ENCODE measurements at regions not wholly inside any gene's neighbourhood (a gene's known extent, or its start where the extent isn't known, plus 50 kb on each side); places are given as distances from the start of the nearest gene placed in this dataset.

DNA sequence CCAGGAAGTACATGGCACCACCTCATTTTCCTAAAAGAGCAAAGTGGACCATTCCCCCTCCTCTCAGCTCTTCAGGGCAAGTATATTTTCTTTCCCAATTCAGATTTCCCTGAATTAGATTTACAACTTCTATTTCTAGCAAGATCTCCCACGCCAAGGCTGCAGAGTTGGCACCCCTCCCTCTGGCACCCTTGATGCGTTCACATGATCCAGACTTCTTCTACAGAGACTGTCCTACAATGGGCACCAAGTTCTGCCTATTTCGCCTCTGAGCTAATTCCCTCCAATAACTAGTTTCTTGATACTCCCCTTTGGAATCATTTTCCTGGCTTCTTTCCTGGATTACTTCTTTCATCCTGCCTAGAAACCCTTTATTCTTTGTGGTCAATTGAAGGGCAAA lies 122.0 kb downstream of the CDC7 start:
- Histone ChIP-seq H3K27ac (ENCODE audit: low read depth) (no peak overlapping the region), H3K79me2 (replicated peaks; ENCODE audit: insufficient read depth) (no peaks in the 10 kb centered on the region), H3K4me3 (no peak overlapping the region), H3K36me3 (ENCODE audit: insufficient read depth) (no peaks in the 10 kb centered on the region), H3K4me2 (no peak overlapping the region), H3K4me1 (ENCODE audit: insufficient read depth) (no peaks in the 10 kb centered on the region), H3K27me3 (ENCODE audit: insufficient read depth) (no peaks in the 10 kb centered on the region), H3F3A (replicated peaks; ENCODE audit: low read depth) (no peaks in the 10 kb centered on the region), H4K20me1 (replicated peaks; ENCODE audit: insufficient read depth) (no peaks in the 10 kb centered on the region), H3K9me2 (ENCODE audit: insufficient read depth) (no peaks in the 10 kb centered on the region), H2AFZ (no peak overlapping the region)
- H3K36me3 Mint-ChIP-seq (ENCODE audit: low read depth) = no peaks in the 10 kb centered on the region
- H3K27ac Mint-ChIP-seq = no peak overlapping the region
- TF ChIP-seq NANOG (IDR thresholded peaks at IDR 0.05; ENCODE audit: borderline replicate concordance) = no peak
- TF ChIP-seq, protein P1, sequence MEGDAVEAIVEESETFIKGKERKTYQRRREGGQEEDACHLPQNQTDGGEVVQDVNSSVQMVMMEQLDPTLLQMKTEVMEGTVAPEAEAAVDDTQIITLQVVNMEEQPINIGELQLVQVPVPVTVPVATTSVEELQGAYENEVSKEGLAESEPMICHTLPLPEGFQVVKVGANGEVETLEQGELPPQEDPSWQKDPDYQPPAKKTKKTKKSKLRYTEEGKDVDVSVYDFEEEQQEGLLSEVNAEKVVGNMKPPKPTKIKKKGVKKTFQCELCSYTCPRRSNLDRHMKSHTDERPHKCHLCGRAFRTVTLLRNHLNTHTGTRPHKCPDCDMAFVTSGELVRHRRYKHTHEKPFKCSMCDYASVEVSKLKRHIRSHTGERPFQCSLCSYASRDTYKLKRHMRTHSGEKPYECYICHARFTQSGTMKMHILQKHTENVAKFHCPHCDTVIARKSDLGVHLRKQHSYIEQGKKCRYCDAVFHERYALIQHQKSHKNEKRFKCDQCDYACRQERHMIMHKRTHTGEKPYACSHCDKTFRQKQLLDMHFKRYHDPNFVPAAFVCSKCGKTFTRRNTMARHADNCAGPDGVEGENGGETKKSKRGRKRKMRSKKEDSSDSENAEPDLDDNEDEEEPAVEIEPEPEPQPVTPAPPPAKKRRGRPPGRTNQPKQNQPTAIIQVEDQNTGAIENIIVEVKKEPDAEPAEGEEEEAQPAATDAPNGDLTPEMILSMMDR (conservative IDR thresholded peaks at IDR 0.05; ENCODE audit: low read depth in 2 of 2) = no peak
- no peak for TF ChIP-seq EZH2 (IDR thresholded peaks at IDR 0.05; ENCODE audit: low read depth, unreplicated experiment)
- no peak for TF ChIP-seq JUNB (IDR thresholded peaks at IDR 0.05; ENCODE audit: unreplicated experiment)
- no peak for TF ChIP-seq REST (IDR thresholded peaks at IDR 0.05; ENCODE audit: unreplicated experiment)
- TF ChIP-seq POLR2AphosphoS5 (IDR thresholded peaks at IDR 0.05; ENCODE audit: low read depth) = no peak
- no peak for TF ChIP-seq ZNF331 (CRISPR knock-in tag; IDR thresholded peaks at IDR 0.05; ENCODE audit: low read depth)
- TF ChIP-seq, protein P2, sequence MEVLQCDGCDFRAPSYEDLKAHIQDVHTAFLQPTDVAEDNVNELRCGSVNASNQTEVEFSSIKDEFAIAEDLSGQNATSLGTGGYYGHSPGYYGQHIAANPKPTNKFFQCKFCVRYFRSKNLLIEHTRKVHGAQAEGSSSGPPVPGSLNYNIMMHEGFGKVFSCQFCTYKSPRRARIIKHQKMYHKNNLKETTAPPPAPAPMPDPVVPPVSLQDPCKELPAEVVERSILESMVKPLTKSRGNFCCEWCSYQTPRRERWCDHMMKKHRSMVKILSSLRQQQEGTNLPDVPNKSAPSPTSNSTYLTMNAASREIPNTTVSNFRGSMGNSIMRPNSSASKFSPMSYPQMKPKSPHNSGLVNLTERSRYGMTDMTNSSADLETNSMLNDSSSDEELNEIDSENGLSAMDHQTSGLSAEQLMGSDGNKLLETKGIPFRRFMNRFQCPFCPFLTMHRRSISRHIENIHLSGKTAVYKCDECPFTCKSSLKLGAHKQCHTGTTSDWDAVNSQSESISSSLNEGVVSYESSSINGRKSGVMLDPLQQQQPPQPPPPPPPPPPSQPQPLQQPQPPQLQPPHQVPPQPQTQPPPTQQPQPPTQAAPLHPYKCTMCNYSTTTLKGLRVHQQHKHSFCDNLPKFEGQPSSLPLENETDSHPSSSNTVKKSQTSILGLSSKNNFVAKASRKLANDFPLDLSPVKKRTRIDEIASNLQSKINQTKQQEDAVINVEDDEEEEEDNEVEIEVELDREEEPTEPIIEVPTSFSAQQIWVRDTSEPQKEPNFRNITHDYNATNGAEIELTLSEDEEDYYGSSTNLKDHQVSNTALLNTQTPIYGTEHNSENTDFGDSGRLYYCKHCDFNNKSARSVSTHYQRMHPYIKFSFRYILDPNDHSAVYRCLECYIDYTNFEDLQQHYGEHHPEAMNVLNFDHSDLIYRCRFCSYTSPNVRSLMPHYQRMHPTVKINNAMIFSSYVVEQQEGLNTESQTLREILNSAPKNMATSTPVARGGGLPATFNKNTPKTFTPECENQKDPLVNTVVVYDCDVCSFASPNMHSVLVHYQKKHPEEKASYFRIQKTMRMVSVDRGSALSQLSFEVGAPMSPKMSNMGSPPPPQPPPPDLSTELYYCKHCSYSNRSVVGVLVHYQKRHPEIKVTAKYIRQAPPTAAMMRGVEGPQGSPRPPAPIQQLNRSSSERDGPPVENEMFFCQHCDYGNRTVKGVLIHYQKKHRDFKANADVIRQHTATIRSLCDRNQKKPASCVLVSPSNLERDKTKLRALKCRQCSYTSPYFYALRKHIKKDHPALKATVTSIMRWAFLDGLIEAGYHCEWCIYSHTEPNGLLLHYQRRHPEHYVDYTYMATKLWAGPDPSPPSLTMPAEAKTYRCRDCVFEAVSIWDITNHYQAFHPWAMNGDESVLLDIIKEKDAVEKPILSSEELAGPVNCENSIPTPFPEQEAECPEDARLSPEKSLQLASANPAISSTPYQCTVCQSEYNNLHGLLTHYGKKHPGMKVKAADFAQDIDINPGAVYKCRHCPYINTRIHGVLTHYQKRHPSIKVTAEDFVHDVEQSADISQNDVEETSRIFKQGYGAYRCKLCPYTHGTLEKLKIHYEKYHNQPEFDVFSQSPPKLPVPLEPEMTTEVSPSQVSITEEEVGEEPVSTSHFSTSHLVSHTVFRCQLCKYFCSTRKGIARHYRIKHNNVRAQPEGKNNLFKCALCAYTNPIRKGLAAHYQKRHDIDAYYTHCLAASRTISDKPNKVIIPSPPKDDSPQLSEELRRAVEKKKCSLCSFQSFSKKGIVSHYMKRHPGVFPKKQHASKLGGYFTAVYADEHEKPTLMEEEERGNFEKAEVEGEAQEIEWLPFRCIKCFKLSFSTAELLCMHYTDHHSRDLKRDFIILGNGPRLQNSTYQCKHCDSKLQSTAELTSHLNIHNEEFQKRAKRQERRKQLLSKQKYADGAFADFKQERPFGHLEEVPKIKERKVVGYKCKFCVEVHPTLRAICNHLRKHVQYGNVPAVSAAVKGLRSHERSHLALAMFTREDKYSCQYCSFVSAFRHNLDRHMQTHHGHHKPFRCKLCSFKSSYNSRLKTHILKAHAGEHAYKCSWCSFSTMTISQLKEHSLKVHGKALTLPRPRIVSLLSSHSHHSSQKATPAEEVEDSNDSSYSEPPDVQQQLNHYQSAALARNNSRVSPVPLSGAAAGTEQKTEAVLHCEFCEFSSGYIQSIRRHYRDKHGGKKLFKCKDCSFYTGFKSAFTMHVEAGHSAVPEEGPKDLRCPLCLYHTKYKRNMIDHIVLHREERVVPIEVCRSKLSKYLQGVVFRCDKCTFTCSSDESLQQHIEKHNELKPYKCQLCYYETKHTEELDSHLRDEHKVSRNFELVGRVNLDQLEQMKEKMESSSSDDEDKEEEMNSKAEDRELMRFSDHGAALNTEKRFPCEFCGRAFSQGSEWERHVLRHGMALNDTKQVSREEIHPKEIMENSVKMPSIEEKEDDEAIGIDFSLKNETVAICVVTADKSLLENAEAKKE (CRISPR knock-in tag; IDR thresholded peaks at IDR 0.05) = no peak
- no peak for TF ChIP-seq STAT1 (IDR thresholded peaks at IDR 0.05; ENCODE audit: unreplicated experiment)
- TF ChIP-seq ETS1 (IDR thresholded peaks at IDR 0.05) = no peak
- TF ChIP-seq CREB1 (CRISPR knock-in tag; IDR thresholded peaks at IDR 0.05; ENCODE audit: low read depth) = no peak
- TF ChIP-seq EZH2phosphoT487 (IDR thresholded peaks at IDR 0.05; ENCODE audit: unreplicated experiment) = no peak
- H3K4me1 Mint-ChIP-seq = peaks cover 6% of the 10 kb centered on the region; the same call in 2 of the 3 replicates
- no peak for DNase-seq (ENCODE audit: low spot score)
- no peak overlapping the region for H3K4me3 Mint-ChIP-seq
- no peak for ATAC-seq
- no peaks in the 10 kb centered on the region for H3K9me3 Mint-ChIP-seq
- H3K27me3 Mint-ChIP-seq (ENCODE audit: insufficient read depth, low read depth, poor library complexity) = no peaks in the 10 kb centered on the region

Data from GM23338 (cell line).